ENCODE measurements at regions not wholly inside any gene's neighbourhood (a gene's known extent, or its start where the extent isn't known, plus 50 kb on each side); places are given as distances from the start of the nearest gene placed in this dataset.

GRCh38 chr1:82598812-82599211 lies 798.1 kb downstream of the ADGRL2 start:
- TF ChIP-seq CTCF (conservative IDR thresholded peaks at IDR 0.05; ENCODE audit: low read depth, low read length) = no peak
- no peak for DNase-seq (ENCODE audit: low read depth)
- H3K4me3 ChIP-seq (ENCODE audit: low read length) = no peak overlapping the region

- no peak for TF ChIP-seq CTCF (conservative IDR thresholded peaks at IDR 0.05; ENCODE audit: low read depth, low read length)
- H3K4me3 ChIP-seq (ENCODE audit: low read length) = no peak overlapping the region
- no peak for DNase-seq (ENCODE audit: low read depth)
These were observed 797.6 kb downstream of the ADGRL2 start for GRCh38 chr1:82598337-82598736.

GRCh38 chr1:82597649-82598048 lies 796.9 kb downstream of the ADGRL2 start:
- no peak for DNase-seq (ENCODE audit: low read depth)
- no peak for TF ChIP-seq CTCF (conservative IDR thresholded peaks at IDR 0.05; ENCODE audit: low read depth, low read length)
- no peak overlapping the region for H3K4me3 ChIP-seq (ENCODE audit: low read length)

- TF ChIP-seq CTCF (conservative IDR thresholded peaks at IDR 0.05; ENCODE audit: low read depth, low read length) = no peak
- DNase-seq (ENCODE audit: low read depth) = no peak
- no peak overlapping the region for H3K4me3 ChIP-seq (ENCODE audit: low read length)
These were observed 796.4 kb downstream of the ADGRL2 start for GRCh38 chr1:82597141-82597540.

GRCh38 chr1:82593561-82593960 lies 792.8 kb downstream of the ADGRL2 start:
- no peak for DNase-seq (ENCODE audit: low read depth)
- no peak overlapping the region for H3K4me3 ChIP-seq (ENCODE audit: low read length)
- no peak for TF ChIP-seq CTCF (conservative IDR thresholded peaks at IDR 0.05; ENCODE audit: low read depth, low read length)

- no peak for DNase-seq (ENCODE audit: low read depth)
- no peak overlapping the region for H3K4me3 ChIP-seq (ENCODE audit: low read length)
- no peak for TF ChIP-seq CTCF (conservative IDR thresholded peaks at IDR 0.05; ENCODE audit: low read depth, low read length)
These were observed 788.9 kb downstream of the ADGRL2 start for GRCh38 chr1:82589588-82589987.

- no peak overlapping the region for H3K4me3 ChIP-seq (ENCODE audit: low read length)
- DNase-seq (ENCODE audit: low read depth) = no peak
- TF ChIP-seq CTCF (conservative IDR thresholded peaks at IDR 0.05; ENCODE audit: low read depth, low read length) = no peak
These were observed 786.6 kb downstream of the ADGRL2 start for GRCh38 chr1:82587371-82587770.

Data from retinal pigment epithelial cell (primary cell).